ENCODE measurements at regions not wholly inside any gene's neighbourhood (a gene's known extent, or its start where the extent isn't known, plus 50 kb on each side); places are given as distances from the start of the nearest gene placed in this dataset.

GRCh38 chr3:152742368-152743347, 92.3 kb upstream of the P2RY1 start:
- H3K9ac ChIP-seq (replicated peaks; ENCODE audit: extremely low read depth, insufficient read depth, low read length), result no peak overlapping the region
- ChIA-PET CTCF (no interaction called here), POLR2A (no interaction called here)
- no peaks in the 10 kb centered on the region for H3K4me1 ChIP-seq (ENCODE audit: control insufficient read depth, extremely low read depth, insufficient read depth, low read length)
- H3K27ac ChIP-seq (ENCODE audit: insufficient read depth, low read depth, low read length), result no peak overlapping the region
- FAIRE-seq (no peak), DNase-seq (ENCODE audit: low read depth, low spot score) (no peak)
- no peaks in the 10 kb centered on the region for H3K9me3 ChIP-seq (replicated peaks; ENCODE audit: control insufficient read depth, insufficient read depth, low read length)
- H3K27me3 ChIP-seq (ENCODE audit: control insufficient read depth in 2 of 2, insufficient read depth in 2 of 2, low read length in 2 of 2), result peaks cover 0 to under 1% of the 10 kb centered on the region in 2 experiments
- no peaks in the 10 kb centered on the region for H4K20me1 ChIP-seq (replicated peaks; ENCODE audit: control insufficient read depth, extremely low read depth, insufficient read depth, low read length)
- TF ChIP-seq JUN (IDR thresholded peaks at IDR 0.05; ENCODE audit: borderline replicate concordance, insufficient read depth, insufficient read length, low read depth) (no peak), EZH2 (IDR thresholded peaks at IDR 0.05; ENCODE audit: borderline replicate concordance, low read depth, low read length, severe bottlenecking) (no peak), CTCF (IDR thresholded peaks at IDR 0.05; ENCODE audit: extremely low read depth in 1 of 2, insufficient read depth in 1 of 2, low read depth in 1 of 2, low read length in 2 of 2) (no peak), POLR2AphosphoS5 (IDR thresholded peaks at IDR 0.05; ENCODE audit: insufficient read depth, low read depth, low read length) (no peak), GATA2 (IDR thresholded peaks at IDR 0.05; ENCODE audit: insufficient read depth, insufficient read length, low read depth, low read length) (no peak), MYC (IDR thresholded peaks at IDR 0.05; ENCODE audit: low read depth, low read length) (no peak), FOS (IDR thresholded peaks at IDR 0.05; ENCODE audit: borderline replicate concordance, insufficient read depth, low read length) (no peak), POLR2A (IDR thresholded peaks at IDR 0.05; ENCODE audit: low read depth, low read length) (no peak)
- TF ChIP-seq, protein P1, sequence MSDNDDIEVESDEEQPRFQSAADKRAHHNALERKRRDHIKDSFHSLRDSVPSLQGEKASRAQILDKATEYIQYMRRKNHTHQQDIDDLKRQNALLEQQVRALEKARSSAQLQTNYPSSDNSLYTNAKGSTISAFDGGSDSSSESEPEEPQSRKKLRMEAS (IDR thresholded peaks at IDR 0.05; ENCODE audit: insufficient read depth, insufficient read length), result no peak
- H3K36me3 ChIP-seq (ENCODE audit: control insufficient read depth in 2 of 2, extremely low read depth in 1 of 2, insufficient read depth in 2 of 2, low read length in 2 of 2), result no peaks in the 10 kb centered on the region
- BruUV-seq (replicated peaks), result no TSS peak
- no peaks in the 10 kb centered on the region for H3K79me2 ChIP-seq (ENCODE audit: control insufficient read depth, insufficient read depth, low read length)
- dilution Hi-C loops (cut with MboI; ENCODE audit: extremely low pct_ligation_motif_present, low sequenced_read_pairs), result no loop called here
- H3K4me3 ChIP-seq (replicated peaks in 1 of 3; ENCODE audit: insufficient read depth in 1 of 3, low read depth in 1 of 3, low read length in 3 of 3), result no peak overlapping the region
- H3K4me2 ChIP-seq (ENCODE audit: insufficient read depth, low read length), result no peak overlapping the region
- no peak overlapping the region for H2AFZ ChIP-seq (ENCODE audit: low read depth, low read length)
- intact Hi-C loops (cut with micrococcal nuclease), result no loop called here
- H3K9me1 ChIP-seq (replicated peaks; ENCODE audit: control insufficient read depth, extremely low read depth, insufficient read depth, low read length), result no peaks in the 10 kb centered on the region

Data from endothelial cell of umbilical vein (primary cell).